ENCODE measurements at regions not wholly inside any gene's neighbourhood (a gene's known extent, or its start where the extent isn't known, plus 50 kb on each side); places are given as distances from the start of the nearest gene placed in this dataset.

DNA sequence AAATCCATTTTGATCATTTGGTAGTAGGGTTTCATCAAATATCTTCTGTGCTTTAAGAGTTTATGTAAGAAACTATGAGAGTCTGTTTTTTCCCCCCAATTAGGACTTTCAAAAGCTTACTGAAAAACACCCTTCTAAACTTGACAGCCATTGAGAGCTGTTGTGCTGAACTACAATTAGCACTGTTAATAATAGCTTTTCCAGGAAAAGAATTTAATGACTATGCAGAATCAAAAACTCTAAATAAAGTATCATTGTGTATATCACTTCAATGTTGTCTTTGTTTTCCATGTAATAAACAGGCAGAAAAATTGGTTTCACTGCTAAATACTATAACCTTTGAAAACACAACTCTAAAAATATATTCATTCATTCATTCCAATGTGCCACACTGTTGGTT lies 121.4 kb upstream of the PDE5A start:
- DNase-seq (ENCODE audit: low read depth in 2 of 2), result no peak

DNA sequence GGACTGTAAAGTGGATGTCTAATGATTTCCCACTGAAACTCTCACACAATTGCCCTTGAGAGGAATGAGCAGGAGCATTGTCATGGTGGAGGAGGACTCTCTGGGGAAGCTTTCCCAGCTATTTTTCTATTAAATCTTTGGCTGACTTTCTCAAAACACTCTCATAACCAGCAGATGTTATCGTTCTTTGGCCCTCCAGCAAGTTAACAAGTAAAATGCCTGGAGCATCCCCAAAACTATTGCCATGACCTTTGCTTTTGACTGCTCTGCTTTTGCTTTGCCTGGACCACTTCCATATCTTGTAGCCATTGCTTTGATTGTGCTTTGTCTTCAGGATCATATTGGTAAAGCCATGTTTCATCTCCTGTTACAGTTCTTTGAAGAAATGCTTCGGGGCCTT lies 120.2 kb upstream of the PDE5A start:
- no peak for DNase-seq (ENCODE audit: low read depth in 2 of 2)

DNA sequence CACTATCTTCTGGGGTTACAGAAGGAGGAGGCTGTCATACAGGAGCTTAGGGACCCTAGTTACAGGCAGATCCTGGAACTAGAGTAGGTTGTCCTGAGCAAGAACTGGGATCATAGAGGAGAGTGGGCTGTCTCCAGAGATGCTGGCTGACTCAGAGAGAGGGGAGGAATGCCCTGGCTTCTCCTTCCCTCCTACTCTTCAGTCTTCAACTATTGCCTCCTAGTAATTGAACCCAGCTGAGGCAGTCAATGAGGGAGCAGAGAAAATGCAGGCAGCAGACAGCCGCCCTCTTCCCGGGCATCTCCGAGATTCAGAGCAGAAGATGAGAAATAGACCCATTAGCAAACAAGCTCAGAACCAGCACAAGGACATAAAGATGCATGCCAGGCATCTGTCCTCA lies 118.3 kb upstream of the PDE5A start:
- no peak for DNase-seq (ENCODE audit: low read depth in 2 of 2)

- DNase-seq (ENCODE audit: low read depth in 2 of 2), result no peak
Measured at GRCh38 chr4:119745351-119745750, 116.7 kb upstream of the PDE5A start.

GRCh38 chr4:119744580-119744979 lies 116.0 kb upstream of the PDE5A start:
- peak in 1 of 2 donors; percentile 31 for DNase-seq (ENCODE audit: low read depth in 2 of 2)

DNA sequence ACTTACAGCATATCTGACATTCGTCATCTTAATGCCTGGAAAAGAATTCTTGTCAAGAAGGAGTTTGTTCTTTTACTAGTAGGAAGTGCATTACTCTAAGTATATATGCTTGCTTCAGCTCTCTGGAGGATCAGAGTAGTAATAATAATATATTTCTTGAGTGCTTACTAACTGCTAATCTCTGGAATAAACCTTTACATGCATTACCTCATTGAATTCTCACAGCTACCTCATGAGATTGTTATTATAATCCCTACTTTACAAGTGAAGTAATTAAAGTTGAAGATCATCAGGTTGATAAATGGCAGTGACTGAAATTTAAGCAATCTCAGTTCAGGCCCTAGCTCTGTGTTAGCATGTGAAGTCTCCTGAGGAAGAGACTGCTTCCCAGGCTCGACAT lies 115.0 kb upstream of the PDE5A start:
- no peak for DNase-seq (ENCODE audit: low read depth in 2 of 2)

DNA sequence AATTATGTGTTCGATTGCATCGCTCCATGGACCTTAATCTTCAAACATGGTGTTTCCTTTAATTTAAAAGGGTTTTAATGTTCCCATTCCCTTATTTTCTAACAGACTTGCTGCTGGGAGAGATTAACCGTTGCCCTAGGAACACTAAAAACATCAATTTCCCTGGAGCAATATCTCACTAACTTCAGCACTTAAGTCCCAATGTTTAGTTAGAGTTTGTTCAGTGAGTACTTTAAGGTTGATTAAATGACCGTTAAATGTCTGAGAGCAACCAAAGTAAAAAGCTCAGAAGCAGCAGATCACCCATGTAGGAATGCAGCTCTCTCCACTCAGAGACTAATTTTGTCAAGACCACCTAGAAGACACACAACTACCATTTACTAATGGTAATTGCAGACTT lies 111.2 kb upstream of the PDE5A start:
- no peak for DNase-seq (ENCODE audit: low read depth in 2 of 2)

GRCh38 chr4:119738901-119739300 lies 110.3 kb upstream of the PDE5A start:
- DNase-seq (ENCODE audit: low read depth in 2 of 2), result no peak

GRCh38 chr4:119736559-119736958 lies 108.0 kb upstream of the PDE5A start:
- no peak for DNase-seq (ENCODE audit: low read depth in 2 of 2)

GRCh38 chr4:119735165-119735651 lies 106.6 kb upstream of the PDE5A start:
- peak in 1 of 2 donors; percentile 28 for DNase-seq (ENCODE audit: low read depth in 2 of 2)

- DNase-seq (ENCODE audit: low read depth in 2 of 2), result no peak
Measured at GRCh38 chr4:119733431-119733830, 104.8 kb upstream of the PDE5A start.

DNA sequence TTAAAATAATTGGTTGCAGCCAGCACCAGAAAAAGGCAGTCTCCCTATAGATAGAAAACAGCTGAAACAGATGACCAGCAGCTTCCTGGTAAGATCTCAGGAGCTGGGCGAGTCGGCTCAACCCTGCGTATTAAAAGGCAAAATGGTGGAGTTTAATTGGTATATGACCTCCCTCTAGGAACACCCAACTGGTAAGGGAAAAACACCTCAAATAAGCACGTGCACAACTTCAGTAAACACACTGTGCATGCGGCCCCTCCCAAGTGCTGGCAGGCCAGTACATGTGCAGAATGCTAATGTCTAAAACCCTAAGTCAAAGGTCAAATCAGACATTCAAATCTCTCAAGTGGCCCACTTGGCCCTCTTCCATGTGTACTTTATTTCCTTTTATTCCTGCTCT lies 103.2 kb upstream of the PDE5A start:
- no peak for DNase-seq (ENCODE audit: low read depth in 2 of 2)

DNA sequence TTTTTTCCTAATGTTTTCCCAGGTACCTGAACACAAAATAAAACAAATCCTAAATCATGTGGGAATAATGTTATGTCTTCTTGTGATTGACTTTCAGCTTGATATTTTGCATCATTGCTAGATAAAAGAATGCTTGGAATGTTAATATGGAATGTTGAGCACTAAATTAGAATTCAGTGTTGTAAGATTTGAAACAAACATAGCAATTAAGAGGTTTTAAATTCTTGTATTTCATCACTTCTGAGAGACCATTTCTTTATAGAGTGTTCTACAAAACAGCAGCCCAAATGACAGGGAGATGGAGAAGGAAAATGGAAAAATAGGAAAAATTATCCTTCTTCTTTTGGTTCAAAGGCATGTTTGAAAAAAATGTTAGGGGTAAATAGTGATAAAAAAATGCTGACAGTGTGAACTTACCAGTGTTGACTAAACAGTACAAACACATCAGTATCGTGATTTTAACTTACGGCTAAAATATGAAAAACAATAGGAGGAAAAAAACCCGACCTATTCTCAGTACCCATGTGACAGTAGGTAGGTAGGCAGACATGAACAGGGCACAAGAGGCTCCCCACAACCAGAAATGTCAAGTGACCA lies 102.6 kb upstream of the PDE5A start:
- peak in 1 of 2 donors; percentile 7 for DNase-seq (ENCODE audit: low read depth in 2 of 2)

DNA sequence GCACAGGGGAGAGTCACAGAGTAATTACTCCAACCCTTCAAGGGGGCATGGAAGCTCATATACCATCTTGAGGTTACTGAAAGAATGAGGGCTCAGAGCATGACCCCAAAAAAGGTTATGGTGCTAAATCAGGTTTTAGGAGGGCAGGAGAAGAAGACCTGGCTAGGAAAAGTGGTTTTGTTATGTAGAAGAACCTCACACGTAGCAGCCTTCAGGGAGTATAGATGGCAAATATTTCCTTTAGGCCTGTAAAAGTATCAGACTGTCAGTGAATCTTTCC lies 102.0 kb upstream of the PDE5A start:
- DNase-seq (ENCODE audit: low read depth in 2 of 2), result no peak

DNA sequence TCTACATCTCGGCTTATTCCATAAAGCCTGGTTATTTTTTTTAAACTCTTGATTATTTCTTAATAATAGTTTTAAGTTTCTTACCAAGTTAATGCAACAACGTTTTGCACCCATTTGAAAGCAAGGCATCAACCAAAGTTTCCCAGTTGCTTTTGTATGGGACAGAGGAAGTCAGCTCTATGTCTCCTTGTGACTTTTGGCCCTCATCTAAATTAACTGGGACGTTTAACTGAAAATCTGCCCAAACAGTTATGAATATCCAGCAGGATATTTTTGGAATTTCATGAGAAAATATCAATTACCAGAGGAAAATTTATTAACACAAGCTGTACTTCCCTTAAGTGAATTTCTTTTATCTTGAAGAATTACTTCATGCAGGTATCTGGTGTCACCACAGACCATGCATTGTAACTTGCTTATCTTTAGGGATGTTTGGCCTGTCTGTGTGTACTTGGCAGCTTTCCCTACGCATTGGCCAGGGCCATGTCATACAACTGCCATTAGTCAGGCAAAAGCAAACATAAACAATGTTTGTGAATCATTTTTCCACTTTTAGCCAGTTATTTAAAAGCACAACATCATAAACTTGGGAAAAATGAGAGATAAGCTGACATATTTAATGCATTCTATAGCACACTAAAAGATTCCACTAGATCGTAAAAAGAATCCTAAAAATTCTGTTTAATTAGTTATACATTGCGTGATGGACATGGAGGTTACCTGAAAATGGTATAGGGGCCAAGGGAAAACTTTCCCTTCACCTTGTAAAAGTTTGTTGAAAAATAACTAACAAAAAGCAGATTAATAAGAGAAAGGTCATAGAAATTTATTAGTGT lies 101.4 kb upstream of the PDE5A start:
- DNase-seq (ENCODE audit: low read depth in 2 of 2), result peak; percentile 73 to 90

DNA sequence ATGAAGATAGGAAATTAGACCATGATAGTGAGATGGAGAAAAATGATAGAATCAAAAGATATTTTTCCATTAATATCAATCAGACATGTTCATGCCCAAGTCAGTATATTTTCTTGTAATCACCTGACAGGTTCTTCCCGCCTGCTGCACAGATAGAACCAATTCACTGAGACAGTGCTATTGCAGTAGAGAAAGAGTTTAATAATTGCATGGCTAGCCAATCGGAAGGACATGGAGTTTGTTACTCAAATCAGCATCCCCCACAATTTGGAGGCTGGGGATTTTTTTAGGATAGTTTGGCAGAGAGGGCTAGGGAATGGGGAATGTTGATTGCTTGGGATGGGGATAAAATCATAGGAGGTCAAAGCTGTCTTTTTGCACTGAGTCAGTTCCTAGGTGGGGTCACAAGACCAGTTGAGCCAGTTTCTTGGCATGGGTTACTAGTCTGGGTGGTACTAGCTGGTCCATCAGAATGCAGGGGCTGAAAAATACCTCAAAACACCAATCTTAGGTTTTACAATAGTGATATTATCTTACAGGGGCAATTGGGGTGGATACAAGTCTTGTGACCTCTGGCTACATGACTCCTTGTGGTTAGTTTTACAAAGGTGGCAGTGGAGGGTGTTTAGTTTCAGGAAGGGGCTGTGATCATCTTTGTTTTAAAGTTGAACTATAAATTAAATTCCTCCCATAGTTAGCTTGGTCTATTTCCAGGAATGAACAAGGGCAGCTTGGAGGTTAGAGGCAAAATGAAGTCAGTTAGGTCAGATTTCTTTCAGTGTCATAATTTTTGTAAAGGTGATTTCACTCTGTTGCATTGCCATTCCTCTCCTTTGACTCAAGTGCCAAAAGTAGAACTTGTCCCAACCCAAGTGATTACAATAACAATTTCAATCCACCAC lies 100.3 kb upstream of the PDE5A start:
- DNase-seq (ENCODE audit: low read depth in 2 of 2), result no peak

- no peak for DNase-seq (ENCODE audit: low read depth in 2 of 2)
Measured at GRCh38 chr4:119728185-119728584, 99.6 kb upstream of the PDE5A start.

DNA sequence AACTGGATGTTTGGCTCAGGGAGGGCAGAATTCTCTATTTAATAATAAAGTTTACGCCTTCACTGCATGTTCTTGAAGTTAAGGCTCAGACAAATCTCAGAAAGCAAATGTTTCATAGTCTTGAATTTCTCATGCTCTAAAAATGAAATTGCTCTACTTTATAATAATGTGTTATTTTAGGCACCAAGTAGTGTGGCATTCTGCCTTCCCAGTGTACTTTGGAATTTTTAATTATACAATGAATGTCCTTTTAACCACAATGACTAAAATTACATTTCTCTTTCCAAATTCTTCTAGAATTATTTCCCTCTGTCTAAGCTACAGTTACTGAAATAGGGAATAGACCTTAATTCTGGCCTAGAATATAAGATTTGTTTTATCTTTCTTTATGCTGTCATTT lies 97.9 kb upstream of the PDE5A start:
- no peak for DNase-seq (ENCODE audit: low read depth in 2 of 2)

DNA sequence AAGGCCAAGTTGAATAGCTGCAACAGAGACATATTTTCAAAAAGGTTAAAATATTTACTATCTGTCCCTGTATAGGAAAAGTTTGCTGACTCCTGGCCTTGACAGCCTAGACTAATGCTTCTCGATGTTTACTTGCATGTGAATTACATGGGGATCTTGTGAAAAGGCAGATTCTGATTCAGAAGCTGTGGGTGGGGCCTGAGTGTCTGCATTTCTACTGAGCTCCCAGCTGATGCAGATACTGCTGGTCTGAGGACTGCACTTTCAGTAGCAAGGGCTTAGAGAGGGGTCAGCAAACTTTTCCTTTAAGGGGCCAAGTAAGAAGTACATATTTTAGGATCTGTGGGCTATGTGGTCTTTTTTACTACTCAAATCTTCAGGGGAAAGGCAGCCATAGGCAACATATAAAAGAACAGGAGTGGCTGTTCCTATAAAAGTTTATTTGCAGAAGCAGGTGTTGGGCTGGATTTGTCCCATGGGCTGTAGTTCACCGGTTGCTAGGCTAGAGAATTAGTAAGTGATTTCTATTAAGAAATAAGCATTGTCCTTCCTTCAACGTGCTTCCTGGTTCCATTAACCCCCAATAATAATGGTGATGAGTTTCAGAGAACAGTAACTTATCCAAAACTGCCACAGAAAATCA lies 97.2 kb upstream of the PDE5A start:
- DNase-seq (ENCODE audit: low read depth in 2 of 2), result no peak

DNA sequence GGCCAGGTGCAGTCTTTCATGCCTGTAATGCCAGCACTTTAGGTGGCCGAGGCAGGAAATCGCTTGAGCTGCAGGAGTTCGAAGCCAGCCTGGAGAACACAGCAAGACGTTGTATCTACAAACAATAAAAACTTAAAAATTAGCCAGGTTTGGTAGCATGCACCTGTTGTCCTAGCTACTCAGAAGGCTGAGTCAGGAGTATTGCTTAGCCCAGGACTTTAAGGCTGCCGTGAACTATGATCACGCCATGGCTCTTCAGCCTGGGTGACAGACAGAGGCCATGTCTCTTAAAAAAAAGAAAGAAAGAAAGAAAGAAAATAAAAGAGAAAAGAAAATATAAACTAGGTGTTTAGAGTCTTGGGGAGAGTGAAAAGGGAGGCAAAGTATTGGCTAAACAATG lies 96.4 kb upstream of the PDE5A start:
- DNase-seq (ENCODE audit: low read depth in 2 of 2), result no peak

DNA sequence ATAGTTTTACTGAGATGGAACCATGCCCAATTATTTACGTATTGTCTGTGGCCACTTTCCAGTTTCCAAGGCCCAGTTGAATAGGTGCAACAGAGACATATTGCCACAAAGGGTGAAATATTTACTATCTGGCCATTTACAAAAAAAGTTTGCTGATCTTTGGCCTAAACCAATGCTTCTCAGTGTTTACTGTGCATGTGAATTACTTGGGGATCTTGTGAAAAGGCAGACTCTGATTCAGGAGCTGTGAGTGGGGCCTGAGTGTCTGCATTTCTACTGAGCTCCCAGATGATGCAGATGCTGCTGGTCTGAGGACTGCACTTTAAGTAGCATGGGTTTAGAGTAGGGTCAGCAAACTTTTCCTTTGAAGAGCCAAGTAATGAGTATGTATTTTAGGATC lies 94.1 kb upstream of the PDE5A start:
- DNase-seq (ENCODE audit: low read depth in 2 of 2), result no peak

GRCh38 chr4:119721878-119722277 lies 93.3 kb upstream of the PDE5A start:
- DNase-seq (ENCODE audit: low read depth in 2 of 2), result no peak
